ENCODE measurements at regions not wholly inside any gene's neighbourhood (a gene's known extent, or its start where the extent isn't known, plus 50 kb on each side); places are given as distances from the start of the nearest gene placed in this dataset.
"Not testable (repeated sequence)": the region's sequence is repeated elsewhere in the genome, so short reads cannot be mapped to it uniquely, and the experiment has no call there.

- DNase-seq = no peak
These were observed 132.1 kb upstream of the CDK6 start for GRCh38 chr7:92968502-92968901.

GRCh38 chr7:92967238-92967637 is 130.9 kb upstream of the CDK6 start:
- no peak for DNase-seq

- no peak for DNase-seq
These were observed 127.8 kb upstream of the CDK6 start for GRCh38 chr7:92964141-92964540.

GRCh38 chr7:92963566-92963965 is 127.2 kb upstream of the CDK6 start:
- peak; percentile 37 for DNase-seq

GRCh38 chr7:92961961-92962360 is 125.6 kb upstream of the CDK6 start:
- no peak for DNase-seq

DNA sequence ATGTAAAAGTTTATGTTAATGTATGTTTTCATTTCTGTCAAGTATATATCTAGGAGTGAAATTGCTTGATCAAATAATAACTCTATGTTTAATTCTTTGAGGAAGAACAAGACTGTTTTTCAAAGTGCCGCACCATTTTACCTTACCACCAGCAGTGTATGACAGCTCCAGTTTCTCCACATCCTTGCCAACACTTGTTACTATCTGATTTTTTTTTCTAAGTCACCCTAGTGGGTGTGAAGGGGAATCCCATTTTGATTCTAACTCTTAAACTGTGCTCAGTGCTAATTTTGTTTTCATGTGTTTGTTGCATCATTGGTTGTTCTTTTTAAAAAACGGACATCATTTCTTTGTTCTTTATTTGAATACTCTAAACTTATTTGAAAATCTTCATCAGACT is 120.2 kb upstream of the CDK6 start:
- DNase-seq = no peak

DNA sequence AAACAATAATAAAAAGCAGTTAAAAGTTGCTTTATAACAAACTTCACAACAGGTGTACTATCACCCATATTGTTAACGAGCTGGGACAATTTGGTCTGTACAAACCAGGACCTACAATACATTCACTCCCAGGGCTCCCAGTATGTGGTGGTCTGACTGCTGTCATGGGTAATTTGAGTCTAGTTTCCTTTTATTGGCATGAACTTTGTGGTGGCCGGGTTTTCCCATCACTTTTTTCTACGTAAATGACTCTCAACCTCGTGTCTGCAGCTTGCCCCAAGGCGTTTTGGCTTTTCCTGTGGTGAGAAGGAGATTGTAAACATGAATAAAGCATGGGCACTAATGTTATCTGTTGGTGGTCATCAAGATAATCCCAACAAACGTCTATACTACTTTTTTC is 118.7 kb upstream of the CDK6 start:
- DNase-seq = no peak

GRCh38 chr7:92953657-92954056 is 117.3 kb upstream of the CDK6 start:
- no peak for DNase-seq

DNA sequence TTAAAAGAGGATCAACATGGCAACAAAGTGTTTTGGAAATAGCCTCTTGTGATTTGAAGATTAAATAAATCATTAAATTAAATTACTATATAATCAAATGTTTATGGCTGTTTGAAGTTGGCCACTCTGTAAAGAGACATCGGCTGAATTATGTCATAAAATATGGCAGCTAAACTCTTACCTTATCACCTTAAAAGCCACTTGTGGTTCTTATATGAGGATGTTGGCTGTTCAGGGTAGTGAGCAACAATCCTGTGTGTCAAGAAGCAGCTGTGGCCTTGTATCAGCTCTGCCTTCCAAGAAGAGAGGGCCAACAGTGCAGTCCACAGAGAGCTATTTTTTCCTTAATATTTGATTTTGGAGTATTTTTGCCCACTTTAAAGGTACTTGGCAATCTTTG is 113.4 kb upstream of the CDK6 start:
- no peak for DNase-seq

DNA sequence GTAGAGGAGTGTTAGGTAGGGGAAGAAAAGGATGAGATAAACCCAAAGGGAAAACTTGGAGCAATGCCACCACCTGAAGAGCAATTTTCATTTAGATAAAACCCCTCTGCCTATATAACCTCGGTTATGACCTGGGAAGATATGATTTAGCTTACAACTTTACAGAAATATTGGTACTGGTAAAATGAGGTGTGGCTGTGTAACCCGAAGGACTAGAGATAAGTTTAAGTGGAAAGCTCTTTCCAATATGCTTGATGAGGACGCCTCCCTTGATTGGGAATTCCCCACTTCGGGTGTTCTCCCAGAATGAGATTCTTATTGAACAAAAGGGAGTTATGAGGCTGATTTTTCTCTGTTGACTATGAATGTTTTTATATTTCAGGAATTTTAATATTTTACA is 109.5 kb upstream of the CDK6 start:
- no peak for DNase-seq

GRCh38 chr7:92944633-92945032 is 108.3 kb upstream of the CDK6 start:
- no peak for DNase-seq

DNA sequence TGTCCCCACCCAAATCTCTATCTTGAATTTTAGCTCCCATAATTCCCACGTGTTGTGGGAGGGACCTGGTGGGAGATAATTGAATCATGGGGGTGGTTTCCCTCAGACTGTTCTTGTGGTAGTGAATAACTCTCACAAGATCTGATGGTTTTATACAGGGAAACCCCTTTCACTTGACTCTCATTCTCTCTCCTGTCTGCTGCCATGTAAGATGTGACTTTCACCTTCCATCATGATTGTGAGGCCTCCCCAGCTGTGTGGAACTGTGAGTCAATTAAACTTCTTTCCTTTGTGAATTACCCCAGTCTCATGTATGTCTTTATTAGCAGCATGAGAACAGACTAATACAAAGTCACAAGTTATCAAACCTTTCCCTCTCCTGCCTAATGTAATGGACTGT is 106.3 kb upstream of the CDK6 start:
- not testable (repeated sequence) for DNase-seq

- DNase-seq = no peak
These were observed 103.4 kb upstream of the CDK6 start for GRCh38 chr7:92939666-92940360.

GRCh38 chr7:92934096-92934495 is 97.7 kb upstream of the CDK6 start:
- DNase-seq = no peak

DNA sequence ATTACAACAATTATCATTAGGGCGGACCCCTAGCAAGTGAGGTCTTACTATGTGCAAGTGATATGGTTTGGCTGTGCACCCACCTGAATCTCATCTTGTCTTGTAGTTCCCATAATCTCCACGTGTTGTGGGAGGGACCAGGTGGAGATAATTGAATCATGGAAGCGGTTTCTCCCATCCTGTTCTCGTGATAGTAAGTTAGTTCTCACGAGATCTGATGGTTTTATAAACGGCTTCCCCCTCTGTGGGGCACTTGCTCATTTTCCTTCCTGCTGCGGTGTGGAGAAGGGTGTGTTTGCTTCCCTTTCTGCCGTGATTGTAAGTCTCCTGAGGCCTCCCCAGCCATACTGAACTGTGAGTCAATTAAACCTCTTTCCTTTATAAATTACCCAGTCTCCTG is 96.1 kb upstream of the CDK6 start:
- no peak for DNase-seq

DNA sequence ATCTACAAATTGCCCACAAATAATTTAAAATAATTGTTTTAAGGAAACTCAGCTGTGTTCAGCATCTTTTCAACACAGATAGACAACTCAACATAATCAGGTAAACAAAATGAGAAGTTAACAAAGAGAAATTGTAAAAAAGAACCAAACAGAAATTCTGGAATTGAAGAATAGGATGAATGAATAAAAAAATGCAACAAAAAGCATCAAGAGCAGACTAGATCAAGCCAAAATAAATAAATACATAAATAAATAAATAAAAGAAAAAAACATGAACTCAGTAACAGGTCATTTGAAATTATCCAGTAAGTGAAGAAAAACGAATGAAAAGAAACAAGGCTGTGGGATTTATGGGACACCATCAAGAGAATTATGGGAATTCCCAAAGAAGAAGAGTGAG is 94.0 kb upstream of the CDK6 start:
- DNase-seq = no peak

GRCh38 chr7:92926697-92927044 is 90.3 kb upstream of the CDK6 start:
- DNase-seq = no peak

- DNase-seq = no peak
These were observed 89.7 kb upstream of the CDK6 start for GRCh38 chr7:92925876-92926696.

- DNase-seq = no peak
These were observed 88.4 kb upstream of the CDK6 start for GRCh38 chr7:92924800-92925199.

GRCh38 chr7:92917230-92917629 is 80.9 kb upstream of the CDK6 start:
- DNase-seq = no peak

GRCh38 chr7:92916770-92917224 is 80.4 kb upstream of the CDK6 start:
- no peak for DNase-seq

DNA sequence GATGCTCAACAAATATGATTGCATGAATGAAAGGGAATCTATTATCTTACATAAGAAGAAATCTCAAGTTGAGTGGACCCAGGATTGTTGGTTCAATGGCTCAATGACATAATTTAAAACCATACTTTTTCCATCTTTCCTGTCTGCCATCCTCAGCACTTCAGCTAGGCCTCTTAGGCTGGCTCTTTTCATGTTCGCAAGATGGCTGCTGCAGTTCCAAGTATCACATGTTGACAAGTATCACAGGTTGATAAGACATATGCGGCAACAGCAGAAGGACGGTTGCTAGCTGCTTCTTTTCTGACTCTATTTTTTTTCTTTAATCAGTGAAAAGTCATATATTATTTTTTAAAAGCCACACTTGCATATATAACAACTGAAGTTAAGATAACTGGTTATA is 79.0 kb upstream of the CDK6 start:
- DNase-seq = no peak

GRCh38 chr7:92914645-92915044 is 78.3 kb upstream of the CDK6 start:
- DNase-seq = no peak

DNA sequence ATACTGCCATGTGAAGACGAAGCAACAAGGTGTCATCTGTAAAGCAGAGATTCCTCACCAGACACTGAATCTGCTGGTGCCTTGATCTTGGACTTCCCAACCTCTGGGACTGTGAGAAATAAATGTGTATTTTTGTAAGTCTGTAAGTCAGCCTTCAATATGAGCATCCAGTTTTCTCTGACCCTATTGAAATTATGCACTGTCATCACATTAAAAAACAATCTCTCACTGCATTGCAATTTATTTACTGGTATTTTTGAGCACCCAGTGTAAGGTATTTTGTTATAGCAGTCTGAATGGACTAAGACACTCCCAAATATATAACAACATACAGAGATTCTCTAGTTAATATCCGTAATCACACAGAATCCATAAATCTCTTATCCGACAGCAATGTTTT is 77.5 kb upstream of the CDK6 start:
- no peak for DNase-seq

DNA sequence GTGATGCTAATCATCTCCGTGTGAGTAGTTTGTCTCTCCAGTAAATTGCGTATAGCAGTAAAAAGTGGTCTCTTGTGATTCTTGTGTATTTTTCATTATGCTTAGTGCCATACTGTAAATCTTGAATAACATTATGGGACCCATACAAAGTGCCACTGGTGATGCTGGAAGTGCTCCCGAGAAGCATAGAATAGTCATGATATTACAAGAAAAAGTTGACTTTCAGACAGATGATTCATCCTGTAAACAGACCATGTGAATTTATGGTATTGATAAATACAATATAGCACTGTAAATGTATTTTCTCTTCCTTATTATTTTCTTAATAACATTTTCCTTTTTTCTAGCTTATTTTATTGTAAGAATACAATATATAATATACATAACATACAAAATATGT is 74.6 kb upstream of the CDK6 start:
- DNase-seq = no peak

Measured in hematopoietic multipotent progenitor cell treated with erythropoietin and hydrocortisone succinate and interleukin-3 and kit ligand, for 8 days (in vitro differentiated cells).